GM12865 (cell line): ENCODE measurements at regions not wholly inside any gene's neighbourhood (a gene's known extent, or its start where the extent isn't known, plus 50 kb on each side); places are given as distances from the start of the nearest gene placed in this dataset.

ENCODE experiments used
- DNase-seq: peaks from one replicate; pipeline ENCODE4 v3.0.0; 2010; ENCODE audit warnings: low read depth
- H3K4me3 ChIP-seq: 2 replicates; pipeline ENCODE4 v1.5.1; 2011; ENCODE audit warnings: mild to moderate bottlenecking, low read depth, low read length, control low read depth
- CTCF ChIP-seq: IDR thresholded peaks from 2 replicates; pipeline ENCODE4 v1.5.1; 2011; ENCODE audit warnings: low read length, control low read depth, low read depth, inconsistent platforms; ENCODE audit not compliant: insufficient read depth; ENCODE audit errors: missing control alignments

DNA sequence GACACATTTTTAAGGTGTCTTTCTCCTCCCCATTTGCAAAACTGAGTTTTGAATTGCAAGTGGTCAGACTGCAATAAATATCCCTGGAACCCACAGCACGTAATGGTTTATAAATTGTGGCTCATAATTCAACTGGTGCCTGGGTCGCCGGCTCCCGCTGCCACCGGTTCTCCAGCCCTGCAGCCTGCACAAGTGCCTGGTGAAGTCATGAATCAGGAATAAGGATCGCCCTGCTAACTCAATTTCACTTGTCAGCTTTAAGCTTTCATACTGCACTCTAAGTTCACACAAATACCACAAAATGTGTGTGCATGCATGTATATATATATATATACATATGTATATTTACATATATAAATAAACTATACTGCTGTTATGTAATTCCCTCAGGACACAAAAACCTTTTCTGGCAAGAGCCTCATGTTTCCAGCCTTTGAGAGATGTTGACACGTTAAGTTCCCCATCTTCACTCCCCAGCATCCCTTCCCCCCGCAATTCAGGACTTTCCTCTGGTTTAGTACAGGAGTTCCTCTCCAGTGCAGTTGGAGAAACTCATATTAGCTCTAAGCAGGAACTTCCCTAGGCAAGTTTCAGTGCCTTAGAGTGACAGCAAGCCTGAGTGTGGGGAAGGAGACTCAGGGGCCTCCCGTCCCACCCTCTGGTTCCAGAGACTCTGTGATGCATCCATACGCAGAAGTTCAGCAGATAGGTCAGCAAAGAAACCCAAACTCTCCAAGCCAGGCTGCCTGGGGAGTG is 129.2 kb upstream of the UNC5B start:
- DNase-seq: no peak
- H3K4me3 ChIP-seq: no peak overlapping the region
- TF ChIP-seq CTCF: no peak

DNA sequence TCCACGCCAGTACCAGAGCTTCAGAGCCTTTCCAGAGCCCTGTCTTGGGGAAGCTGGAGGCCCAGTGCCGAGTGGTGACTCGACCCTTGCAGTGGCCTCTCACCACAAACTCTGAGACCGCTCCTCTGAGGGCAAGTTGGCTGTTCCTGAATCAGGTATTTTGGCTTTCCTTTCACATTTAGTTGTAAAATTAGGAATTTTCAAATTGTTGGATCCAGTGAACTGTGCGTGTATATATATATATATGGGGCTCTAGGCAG is 128.7 kb upstream of the UNC5B start:
- TF ChIP-seq CTCF: no peak
- no peak overlapping the region for H3K4me3 ChIP-seq
- DNase-seq: no peak

DNA sequence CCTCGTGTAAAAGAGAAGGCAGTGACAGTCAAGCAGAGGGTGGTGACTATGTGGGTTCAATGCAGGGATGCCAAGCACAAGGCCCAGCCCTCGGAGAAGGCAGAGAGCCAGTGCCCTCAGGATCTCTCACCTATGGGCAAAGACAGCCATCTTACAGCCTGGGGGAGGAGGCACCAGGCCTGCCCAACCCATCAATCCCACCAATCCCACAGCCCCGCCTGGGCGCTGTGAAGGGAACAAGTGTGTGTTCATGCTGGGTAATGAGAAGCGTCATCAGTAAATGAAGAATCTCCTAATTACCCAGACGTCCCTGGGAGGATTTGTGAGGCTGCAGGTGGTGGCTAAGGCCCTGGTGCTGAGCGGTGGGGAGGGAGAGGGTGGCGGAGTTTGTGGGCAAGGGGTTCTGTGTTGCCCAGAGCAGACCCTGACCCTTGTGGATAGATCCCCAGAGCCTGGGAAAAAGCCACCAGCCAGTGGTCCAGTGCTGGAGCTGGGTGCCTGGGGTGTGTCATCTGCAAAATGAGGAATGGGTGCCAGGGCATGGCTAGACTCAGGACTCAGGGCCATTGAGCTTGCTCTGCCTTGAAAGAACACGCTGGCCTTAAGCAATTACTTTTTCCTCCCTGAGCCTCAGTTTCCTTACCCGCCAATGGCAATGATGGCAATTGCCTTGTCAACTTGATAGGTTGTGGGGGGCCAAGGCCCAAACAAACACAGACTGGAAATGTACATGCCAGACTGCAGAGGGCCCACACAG is 128.1 kb upstream of the UNC5B start:
- H3K4me3 ChIP-seq: no peak overlapping the region

GRCh38 chr10:71084818-71085126 is 127.6 kb upstream of the UNC5B start:
- no peak overlapping the region for H3K4me3 ChIP-seq
- TF ChIP-seq CTCF: no peak
- no peak for DNase-seq

More for the DNA sequence above, 128.1 kb upstream of the UNC5B start:
- no peak for TF ChIP-seq CTCF
- no peak for DNase-seq

DNA sequence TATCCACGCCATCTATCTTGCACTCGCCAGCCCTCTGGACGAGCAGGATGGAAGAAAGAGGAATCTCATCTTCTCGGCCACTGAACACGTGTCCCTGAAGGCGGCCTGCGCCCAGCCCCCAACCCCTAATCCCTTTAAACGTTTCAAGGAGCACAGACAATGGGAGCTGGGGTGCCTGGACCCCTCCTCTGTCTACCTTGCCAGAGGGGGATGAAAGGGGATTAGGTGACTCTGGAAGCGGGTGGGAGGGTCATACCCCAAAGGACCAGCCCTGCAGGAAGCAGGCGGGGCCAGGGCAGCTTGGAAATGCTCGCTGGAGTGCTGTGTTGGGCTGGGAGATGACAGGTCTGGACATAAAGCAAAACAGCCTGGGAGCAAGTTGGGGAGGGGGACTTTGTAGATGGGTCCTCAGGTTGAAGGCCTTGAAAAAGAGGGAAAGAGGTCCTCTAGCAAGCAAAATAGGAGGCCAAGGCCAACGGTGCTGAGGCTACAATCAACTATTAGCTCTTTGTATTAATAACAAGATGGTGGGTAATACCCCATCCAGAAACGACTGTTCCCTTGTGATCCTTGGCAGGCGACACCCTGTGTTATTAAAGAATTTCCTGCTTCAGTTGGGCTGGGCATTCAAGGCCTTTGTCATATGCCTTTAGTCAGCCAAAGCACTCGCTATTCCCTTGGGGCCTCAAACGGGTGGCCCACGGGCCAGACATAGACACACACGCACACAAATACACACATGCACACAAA is 126.5 kb upstream of the UNC5B start:
- no peak for TF ChIP-seq CTCF
- DNase-seq: no peak

DNA sequence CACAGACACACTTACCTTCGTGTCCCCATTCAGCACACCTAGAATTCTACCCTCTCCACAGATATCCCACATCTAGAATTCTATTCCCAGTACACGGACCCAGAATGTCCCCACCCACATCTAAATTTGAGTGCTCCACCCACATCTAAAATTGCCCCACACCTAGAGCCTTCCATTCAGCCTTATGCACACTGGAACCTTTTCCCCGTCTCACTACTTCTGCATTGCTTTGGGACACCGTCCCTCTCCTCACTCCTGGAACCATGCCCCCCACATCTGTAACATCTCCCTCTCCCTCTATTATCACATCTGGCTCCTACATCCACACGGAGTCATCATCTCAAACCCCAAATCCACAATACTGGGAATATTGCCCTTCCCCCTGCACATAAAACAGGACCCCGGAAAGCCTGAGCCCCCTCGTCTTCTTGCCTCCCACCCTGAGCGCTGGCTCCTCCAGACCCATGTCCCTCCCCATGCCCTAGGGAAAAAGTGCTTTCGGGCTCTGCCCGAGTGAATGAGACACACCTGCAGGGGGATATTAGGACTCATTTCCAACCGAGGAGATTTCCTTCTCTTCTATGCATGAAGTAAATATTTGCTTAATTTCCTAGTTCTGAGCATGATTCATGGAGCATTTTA is 125.8 kb upstream of the UNC5B start:
- TF ChIP-seq CTCF: no peak
- DNase-seq: no peak
- no peak overlapping the region for H3K4me3 ChIP-seq

More for the DNA sequence above, 126.5 kb upstream of the UNC5B start:
- H3K4me3 ChIP-seq: no peak overlapping the region
